Activated naive CD8-positive, alpha-beta T cell treated with anti-CD3 and anti-CD28 coated beads, Interleukin-2, amount 50 U/mL, for 24 hours (primary cell): ENCODE measurements at regions not wholly inside any gene's neighbourhood (a gene's known extent, or its start where the extent isn't known, plus 50 kb on each side); places are given as distances from the start of the nearest gene placed in this dataset.
"Not testable (repeated sequence)": the region's sequence is repeated elsewhere in the genome, so short reads cannot be mapped to it uniquely, and the experiment has no call there.

Experiments
- ATAC-seq: fragments of 150-1000 bp; cut with Tn5 transposase; one replicate; pipeline ENCODE4 v1.10.0; 2021
- DNase-seq: peaks from one replicate; pipeline ENCODE4 v3.0.0; 2021
- H3K27ac Mint-ChIP-seq: one replicate; pipeline ENCODE4 v1.8.0; 2021; ENCODE audit warnings: mild to moderate bottlenecking, mixed read lengths
- H3K27me3 Mint-ChIP-seq: one replicate; pipeline ENCODE4 v1.8.0; 2021; ENCODE audit warnings: mixed read lengths
- H3K36me3 Mint-ChIP-seq: one replicate; pipeline ENCODE4 v1.8.0; 2021; ENCODE audit warnings: low read depth, mixed read lengths
- H3K4me1 Mint-ChIP-seq: one replicate; pipeline ENCODE4 v1.8.0; 2021; ENCODE audit warnings: mixed read lengths
- H3K4me3 Mint-ChIP-seq: one replicate; pipeline ENCODE4 v1.8.0; 2021; ENCODE audit warnings: mild to moderate bottlenecking, moderate library complexity, mixed read lengths
- H3K9me3 Mint-ChIP-seq: one replicate; pipeline ENCODE4 v1.8.0; 2021; ENCODE audit warnings: mixed read lengths

- DNase-seq (no peak), ATAC-seq (no peak)
- Mint-ChIP-seq H3K36me3 (no peaks in the 10 kb centered on the region), H3K4me1 (no peaks in the 10 kb centered on the region), H3K27me3 (no peaks in the 10 kb centered on the region), H3K9me3 (no peaks in the 10 kb centered on the region), H3K27ac (no peak overlapping the region), H3K4me3 (no peak overlapping the region)
These were observed 160.8 kb upstream of the KYNU start for GRCh38 chr2:142716463-142717242.

- no peak for DNase-seq
- no peaks in the 10 kb centered on the region for H3K9me3 Mint-ChIP-seq
- H3K27me3 Mint-ChIP-seq = no peaks in the 10 kb centered on the region
- ATAC-seq = no peak
- no peaks in the 10 kb centered on the region for H3K36me3 Mint-ChIP-seq
- no peak overlapping the region for H3K4me3 Mint-ChIP-seq
- H3K4me1 Mint-ChIP-seq = no peaks in the 10 kb centered on the region
- no peak overlapping the region for H3K27ac Mint-ChIP-seq
These were observed 162.9 kb upstream of the KYNU start for GRCh38 chr2:142714600-142714999.

GRCh38 chr2:142710336-142710735, 167.1 kb upstream of the KYNU start:
- no peaks in the 10 kb centered on the region for H3K9me3 Mint-ChIP-seq
- H3K4me3 Mint-ChIP-seq = no peak overlapping the region
- H3K4me1 Mint-ChIP-seq = no peaks in the 10 kb centered on the region
- H3K36me3 Mint-ChIP-seq = no peaks in the 10 kb centered on the region
- no peaks in the 10 kb centered on the region for H3K27me3 Mint-ChIP-seq
- no peak for DNase-seq
- H3K27ac Mint-ChIP-seq = no peak overlapping the region
- no peak for ATAC-seq

- no peaks in the 10 kb centered on the region for H3K27me3 Mint-ChIP-seq
- DNase-seq = no peak
- H3K27ac Mint-ChIP-seq = no peak overlapping the region
- no peak for ATAC-seq
- H3K36me3 Mint-ChIP-seq = no peaks in the 10 kb centered on the region
- no peak overlapping the region for H3K4me3 Mint-ChIP-seq
- H3K4me1 Mint-ChIP-seq = no peaks in the 10 kb centered on the region
- peaks cover 5% of the 10 kb centered on the region for H3K9me3 Mint-ChIP-seq
These were observed 170.1 kb upstream of the KYNU start for GRCh38 chr2:142707318-142707717.

GRCh38 chr2:142702397-142702796, 175.1 kb upstream of the KYNU start:
- not testable (repeated sequence) for H3K27ac Mint-ChIP-seq, H3K4me3 Mint-ChIP-seq, H3K36me3 Mint-ChIP-seq, DNase-seq, H3K9me3 Mint-ChIP-seq, H3K27me3 Mint-ChIP-seq, ATAC-seq, H3K4me1 Mint-ChIP-seq

- not testable (repeated sequence) for H3K36me3 Mint-ChIP-seq, H3K27me3 Mint-ChIP-seq, H3K9me3 Mint-ChIP-seq, DNase-seq, H3K4me1 Mint-ChIP-seq, ATAC-seq, H3K4me3 Mint-ChIP-seq, H3K27ac Mint-ChIP-seq
These were observed 181.9 kb upstream of the KYNU start for GRCh38 chr2:142695350-142696257.

GRCh38 chr2:142694282-142694681, 183.2 kb upstream of the KYNU start:
- Mint-ChIP-seq H3K27me3 (no peaks in the 10 kb centered on the region), H3K4me1 (no peaks in the 10 kb centered on the region), H3K4me3 (no peak overlapping the region), H3K36me3 (no peaks in the 10 kb centered on the region), H3K9me3 (no peaks in the 10 kb centered on the region), H3K27ac (no peak overlapping the region)
- no peak for DNase-seq
- ATAC-seq = no peak

GRCh38 chr2:142693171-142693950, 184.1 kb upstream of the KYNU start:
- no peak overlapping the region for H3K27ac Mint-ChIP-seq
- H3K27me3 Mint-ChIP-seq = no peaks in the 10 kb centered on the region
- H3K36me3 Mint-ChIP-seq = no peaks in the 10 kb centered on the region
- DNase-seq (no peak), ATAC-seq (no peak)
- no peaks in the 10 kb centered on the region for H3K4me1 Mint-ChIP-seq
- no peak overlapping the region for H3K4me3 Mint-ChIP-seq
- no peaks in the 10 kb centered on the region for H3K9me3 Mint-ChIP-seq

- H3K27me3 Mint-ChIP-seq = no peaks in the 10 kb centered on the region
- H3K4me3 Mint-ChIP-seq = no peak overlapping the region
- no peaks in the 10 kb centered on the region for H3K36me3 Mint-ChIP-seq
- ATAC-seq (no peak), DNase-seq (no peak)
- no peaks in the 10 kb centered on the region for H3K9me3 Mint-ChIP-seq
- H3K27ac Mint-ChIP-seq = no peak overlapping the region
- no peaks in the 10 kb centered on the region for H3K4me1 Mint-ChIP-seq
These were observed 188.4 kb upstream of the KYNU start for GRCh38 chr2:142688856-142689605.

GRCh38 chr2:142687509-142687908, 190.0 kb upstream of the KYNU start:
- H3K36me3 Mint-ChIP-seq = no peaks in the 10 kb centered on the region
- no peaks in the 10 kb centered on the region for H3K9me3 Mint-ChIP-seq
- no peaks in the 10 kb centered on the region for H3K4me1 Mint-ChIP-seq
- no peak overlapping the region for H3K4me3 Mint-ChIP-seq
- H3K27me3 Mint-ChIP-seq = no peaks in the 10 kb centered on the region
- no peak for ATAC-seq
- DNase-seq = no peak
- H3K27ac Mint-ChIP-seq = no peak overlapping the region

GRCh38 chr2:142687075-142687474, 190.4 kb upstream of the KYNU start:
- Mint-ChIP-seq H3K36me3 (no peaks in the 10 kb centered on the region), H3K9me3 (no peaks in the 10 kb centered on the region), H3K27ac (no peak overlapping the region), H3K4me1 (no peaks in the 10 kb centered on the region), H3K4me3 (no peak overlapping the region), H3K27me3 (no peaks in the 10 kb centered on the region)
- DNase-seq (no peak), ATAC-seq (no peak)

- no peak for DNase-seq
- ATAC-seq = no peak
- Mint-ChIP-seq H3K9me3 (no peaks in the 10 kb centered on the region), H3K36me3 (no peaks in the 10 kb centered on the region), H3K27ac (no peak overlapping the region), H3K4me3 (no peak overlapping the region), H3K4me1 (no peaks in the 10 kb centered on the region), H3K27me3 (no peaks in the 10 kb centered on the region)
These were observed 192.8 kb upstream of the KYNU start for GRCh38 chr2:142684667-142685066.

GRCh38 chr2:142682528-142682927, 194.9 kb upstream of the KYNU start:
- no peaks in the 10 kb centered on the region for H3K36me3 Mint-ChIP-seq
- H3K4me1 Mint-ChIP-seq = no peaks in the 10 kb centered on the region
- no peaks in the 10 kb centered on the region for H3K9me3 Mint-ChIP-seq
- ATAC-seq (no peak), DNase-seq (no peak)
- H3K27ac Mint-ChIP-seq = no peak overlapping the region
- H3K27me3 Mint-ChIP-seq = no peaks in the 10 kb centered on the region
- no peak overlapping the region for H3K4me3 Mint-ChIP-seq

- no peaks in the 10 kb centered on the region for H3K4me1 Mint-ChIP-seq
- no peak overlapping the region for H3K4me3 Mint-ChIP-seq
- H3K27me3 Mint-ChIP-seq = no peaks in the 10 kb centered on the region
- H3K27ac Mint-ChIP-seq = no peak overlapping the region
- H3K36me3 Mint-ChIP-seq = no peaks in the 10 kb centered on the region
- ATAC-seq (no peak), DNase-seq (no peak)
- H3K9me3 Mint-ChIP-seq = no peaks in the 10 kb centered on the region
These were observed 195.5 kb upstream of the KYNU start for GRCh38 chr2:142681952-142682351.
